ENCODE measurements at regions not wholly inside any gene's neighbourhood (a gene's known extent, or its start where the extent isn't known, plus 50 kb on each side); places are given as distances from the start of the nearest gene placed in this dataset.

DNA sequence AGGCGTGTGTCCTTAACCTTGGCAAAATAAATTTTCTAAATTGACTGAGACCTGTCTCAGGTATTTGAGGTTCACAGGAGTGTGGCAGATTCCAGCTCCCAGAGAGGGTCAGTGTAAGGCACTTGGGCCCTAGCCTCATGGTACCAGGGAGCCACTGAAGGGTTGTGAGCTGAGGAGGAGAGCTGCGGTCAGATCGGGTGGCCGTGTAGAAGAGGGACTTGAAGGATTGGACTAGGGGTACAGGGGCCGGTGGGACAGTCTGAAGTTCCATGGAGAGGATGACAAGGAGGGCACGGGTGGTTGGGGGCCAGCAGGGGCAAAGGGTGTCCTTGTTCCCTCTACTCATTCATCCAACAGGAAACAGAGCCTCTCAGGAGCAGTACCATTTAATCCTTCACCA lies 327.0 kb upstream of the HS6ST1 start:
- TF ChIP-seq TAF1 (IDR thresholded peaks at IDR 0.05; ENCODE audit: low read depth, low read length) (no peak), POLR2AphosphoS5 (IDR thresholded peaks at IDR 0.05; ENCODE audit: low read depth, low read length) (no peak), POLR2A (IDR thresholded peaks at IDR 0.05; ENCODE audit: low read depth, low read length) (no peak), SPI1 (IDR thresholded peaks at IDR 0.05; ENCODE audit: low read depth, low read length) (no peak), PAX5 (IDR thresholded peaks at IDR 0.05; ENCODE audit: insufficient read depth, low read length, severe bottlenecking) (no peak), POU2F2 (IDR thresholded peaks at IDR 0.05; ENCODE audit: low read depth, low read length) (no peak)
